ENCODE measurements at regions not wholly inside any gene's neighbourhood (a gene's known extent, or its start where the extent isn't known, plus 50 kb on each side); places are given as distances from the start of the nearest gene placed in this dataset.

DNA sequence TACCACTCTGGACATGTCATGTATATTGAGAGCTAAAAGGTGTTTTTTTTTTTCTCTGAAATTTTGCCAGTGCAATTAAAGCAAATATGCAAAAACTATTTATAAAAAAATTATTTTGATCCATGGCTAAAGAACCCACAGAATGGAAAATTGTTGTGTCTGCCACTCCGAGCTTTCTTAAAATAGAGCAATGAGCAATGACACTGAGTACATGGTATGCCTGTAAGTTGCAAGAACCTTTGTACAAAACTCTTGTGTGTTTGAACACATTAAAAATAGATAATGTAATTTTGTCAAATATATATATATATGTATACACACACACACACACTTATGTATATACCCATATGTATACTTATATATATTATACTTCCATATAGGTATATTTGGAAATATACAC lies 1530.9 kb upstream of the B3GALT2 start:
- TF ChIP-seq, protein P1, sequence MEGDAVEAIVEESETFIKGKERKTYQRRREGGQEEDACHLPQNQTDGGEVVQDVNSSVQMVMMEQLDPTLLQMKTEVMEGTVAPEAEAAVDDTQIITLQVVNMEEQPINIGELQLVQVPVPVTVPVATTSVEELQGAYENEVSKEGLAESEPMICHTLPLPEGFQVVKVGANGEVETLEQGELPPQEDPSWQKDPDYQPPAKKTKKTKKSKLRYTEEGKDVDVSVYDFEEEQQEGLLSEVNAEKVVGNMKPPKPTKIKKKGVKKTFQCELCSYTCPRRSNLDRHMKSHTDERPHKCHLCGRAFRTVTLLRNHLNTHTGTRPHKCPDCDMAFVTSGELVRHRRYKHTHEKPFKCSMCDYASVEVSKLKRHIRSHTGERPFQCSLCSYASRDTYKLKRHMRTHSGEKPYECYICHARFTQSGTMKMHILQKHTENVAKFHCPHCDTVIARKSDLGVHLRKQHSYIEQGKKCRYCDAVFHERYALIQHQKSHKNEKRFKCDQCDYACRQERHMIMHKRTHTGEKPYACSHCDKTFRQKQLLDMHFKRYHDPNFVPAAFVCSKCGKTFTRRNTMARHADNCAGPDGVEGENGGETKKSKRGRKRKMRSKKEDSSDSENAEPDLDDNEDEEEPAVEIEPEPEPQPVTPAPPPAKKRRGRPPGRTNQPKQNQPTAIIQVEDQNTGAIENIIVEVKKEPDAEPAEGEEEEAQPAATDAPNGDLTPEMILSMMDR (IDR thresholded peaks at IDR 0.05), result no peak
- no peak for TF ChIP-seq POLR2A (IDR thresholded peaks at IDR 0.05)
